Common myeloid progenitor, CD34-positive (primary cell): ENCODE measurements at regions not wholly inside any gene's neighbourhood (a gene's known extent, or its start where the extent isn't known, plus 50 kb on each side); places are given as distances from the start of the nearest gene placed in this dataset.

Source experiments
- CTCF ChIA-PET: fragments of 350-600 bp; sonication (Branson Sonifier 250); formaldehyde crosslinking; loops from one replicate; lab custom pipeline; 2021; ENCODE audit warnings: antibody characterized with exemption; lab: Charles Lee
- POLR2A ChIA-PET: fragments of 350-600 bp; sonication (Branson Sonifier 250); formaldehyde crosslinking; loops from one replicate; lab custom pipeline; 2021; ENCODE audit warnings: antibody characterized with exemption; lab: Charles Lee
- DNase-seq, 3 donors: peaks; one replicate each; pipeline versions ENCODE4 v3.0.0 to v3.0.0-alpha.2; 2013
- H3K27ac ChIP-seq, 2 experiments: 1 replicate in 1 of 2; 2 replicates in 1 of 2; pipeline ENCODE4 v1.7.0; 2013; ENCODE audit warnings: inconsistent platforms in 2 of 2, low read length in 2 of 2, mild to moderate bottlenecking in 2 of 2, low read depth in 1 of 2, moderate library complexity in 1 of 2; ENCODE audit not compliant: severe bottlenecking in 2 of 2, insufficient read depth in 1 of 2, poor library complexity in 1 of 2
- H3K27me3 ChIP-seq, 5 experiments: replicated peaks in 2 of 5; 1 replicate in 3 of 5; 2 replicates in 2 of 5; pipeline versions ENCODE4 v1.6.1 to v1.7.0; 2013; ENCODE audit warnings: low read length in 4 of 5, mild to moderate bottlenecking in 2 of 5, moderate library complexity in 2 of 5, inconsistent platforms in 1 of 5; ENCODE audit not compliant: insufficient read depth in 5 of 5, control insufficient read depth in 4 of 5
- H3K36me3 ChIP-seq, 4 experiments: 1 replicate in 2 of 4; 2 replicates in 2 of 4; pipeline versions ENCODE4 v1.6.1 to v1.7.0; 2013; ENCODE audit warnings: low read length in 3 of 4, control low read depth in 1 of 4, mild to moderate bottlenecking in 1 of 4; ENCODE audit not compliant: control insufficient read depth in 4 of 4, insufficient read depth in 4 of 4
- H3K4me1 ChIP-seq, 4 experiments: 1 replicate in 3 of 4; 2 replicates in 1 of 4; pipeline versions ENCODE4 v1.6.1 to v1.7.1; 2013; ENCODE audit warnings: low read length in 3 of 4, mild to moderate bottlenecking in 3 of 4, control low read depth in 1 of 4, inconsistent platforms in 1 of 4, moderate library complexity in 1 of 4; ENCODE audit not compliant: control insufficient read depth in 4 of 4, insufficient read depth in 4 of 4; ENCODE audit errors: control extremely low read depth in 1 of 4
- H3K4me3 ChIP-seq, 7 experiments: 1 replicate in 4 of 7; 2 replicates in 3 of 7; pipeline versions ENCODE4 v1.5.1 to v1.7.0; 2013; ENCODE audit warnings: mild to moderate bottlenecking in 7 of 7, low read length in 6 of 7, moderate library complexity in 6 of 7, inconsistent platforms in 2 of 7, low read depth in 2 of 7, control low read depth in 1 of 7; ENCODE audit not compliant: insufficient read depth in 4 of 7, control insufficient read depth in 1 of 7; ENCODE audit errors: extremely low read depth in 1 of 7
- H3K9me3 ChIP-seq, 5 experiments: 1 replicate in 4 of 5; 2 replicates in 1 of 5; pipeline versions ENCODE4 v1.6.1 to v1.7.1; 2013; ENCODE audit warnings: low read length in 4 of 5, mild to moderate bottlenecking in 2 of 5, inconsistent platforms in 1 of 5, low read depth in 1 of 5, moderate library complexity in 1 of 5; ENCODE audit not compliant: control insufficient read depth in 4 of 5, insufficient read depth in 2 of 5; ENCODE audit errors: control extremely low read depth in 1 of 5
- WGBS: methylation state at CpG from one replicate; pipeline ENCODE4 v1.1.5; 2013; ENCODE audit not compliant: insufficient coverage; 5-methylcytosine and 5-hydroxymethylcytosine counted together

DNA sequence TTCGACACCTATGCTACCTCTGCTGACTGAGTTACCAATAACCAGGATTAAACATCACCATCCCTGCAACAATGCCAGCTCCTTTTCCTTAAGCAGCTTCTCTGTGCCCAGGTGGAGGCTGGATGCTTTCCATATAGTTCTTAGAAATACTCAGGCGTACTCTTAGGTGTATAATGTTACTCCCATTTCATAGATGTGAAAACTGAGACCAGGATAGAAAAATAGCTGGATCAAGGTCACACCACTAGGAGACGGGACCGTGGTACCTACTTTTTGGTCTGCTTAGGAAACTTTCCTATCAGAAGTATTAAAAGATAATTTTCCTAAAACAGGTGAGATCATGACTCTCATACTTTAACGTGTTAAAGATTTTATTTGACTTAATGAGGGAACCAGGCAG is 141.7 kb upstream of the RPL38 start:
- H3K4me1 ChIP-seq = no peaks in the 10 kb centered on the region
- CTCF ChIA-PET = no interaction called here

DNA sequence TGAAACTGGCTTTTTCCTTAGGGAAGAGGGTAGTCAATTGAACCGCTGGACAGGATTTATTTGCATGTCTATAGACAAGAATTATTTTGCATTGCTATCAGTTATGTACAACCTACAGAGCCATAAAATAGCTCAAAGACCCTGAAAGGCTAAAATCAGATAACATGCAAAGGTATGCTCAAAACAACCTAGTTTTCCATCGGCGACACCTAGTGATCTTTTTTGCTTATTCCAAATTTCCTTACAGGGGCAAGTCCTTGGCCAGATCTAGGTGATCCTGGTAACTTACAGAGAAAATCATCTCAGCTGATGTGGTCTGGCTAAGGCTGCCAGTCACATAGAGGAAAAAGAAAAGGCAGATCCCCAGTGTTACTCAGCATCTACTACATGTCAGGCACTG is 141.2 kb upstream of the RPL38 start:
- Histone ChIP-seq H3K4me1 (no peaks in the 10 kb centered on the region), H3K27ac (no peak overlapping the region), H3K9me3 (peaks cover 0 to 1% (median 0%) of the 10 kb centered on the region in 5 experiments), H3K27me3 (peaks cover 0 to 35% (median 20%) of the 10 kb centered on the region in 5 experiments), H3K4me3 (no peak overlapping the region), H3K36me3 (no peaks in the 10 kb centered on the region)
- WGBS = 67% methylated on average over 2 of the region's 3 CpGs
- CTCF ChIA-PET = no interaction called here
- POLR2A ChIA-PET = no interaction called here
- DNase-seq = no peak

More for the DNA sequence above, 141.7 kb upstream of the RPL38 start:
- Histone ChIP-seq H3K36me3 (no peaks in the 10 kb centered on the region), H3K27me3 (peaks cover 0 to 35% (median 20%) of the 10 kb centered on the region in 5 experiments), H3K27ac (no peak overlapping the region), H3K4me3 (no peak overlapping the region), H3K9me3 (peaks cover 0 to 6% (median 0%) of the 10 kb centered on the region in 5 experiments)
- WGBS = 93% methylated on average over 2 of the region's 5 CpGs
- POLR2A ChIA-PET = no interaction called here
- DNase-seq = no peak

GRCh38 chr17:74063439-74063838 is 140.0 kb upstream of the RPL38 start:
- no peak overlapping the region for H3K4me3 ChIP-seq
- H3K36me3 ChIP-seq = no peaks in the 10 kb centered on the region
- peaks cover 0 to 30% (median 17%) of the 10 kb centered on the region in 5 experiments for H3K27me3 ChIP-seq
- H3K4me1 ChIP-seq = no peaks in the 10 kb centered on the region
- no peak overlapping the region for H3K27ac ChIP-seq
- DNase-seq = no peak
- ChIA-PET CTCF (interaction anchor here (1.0 kb wide), 1 partner anchor 27 kb away, joined by 3 read pairs; no protein-coding TSS in a partner anchor), POLR2A (no interaction called here)
- 82% methylated on average over 10 of the region's 10 CpGs for whole genome bisulfite sequencing
- H3K9me3 ChIP-seq = no peaks in the 10 kb centered on the region

DNA sequence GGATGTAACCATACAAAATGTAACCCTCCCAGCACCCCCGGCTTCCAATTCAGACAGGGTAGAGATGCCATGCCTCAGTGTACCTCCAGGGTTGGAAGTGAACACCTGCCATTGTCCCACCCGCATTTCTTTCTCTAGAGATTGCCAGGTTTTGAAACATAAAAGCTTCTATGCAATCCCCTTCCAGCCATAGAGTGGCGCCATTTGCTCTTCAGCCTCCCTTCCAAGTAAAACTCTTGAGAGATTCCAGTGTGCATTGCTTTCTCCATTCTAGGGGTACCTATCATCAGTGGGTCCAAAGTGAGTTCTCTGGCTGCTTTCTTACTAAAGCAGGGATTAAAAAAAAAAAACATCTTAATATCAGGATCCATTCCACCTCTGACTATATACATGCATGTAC is 133.1 kb upstream of the RPL38 start:
- POLR2A ChIA-PET = no interaction called here
- H3K27ac ChIP-seq = no peak overlapping the region
- peaks cover 0 to 12% (median 3%) of the 10 kb centered on the region in 5 experiments for H3K9me3 ChIP-seq
- CTCF ChIA-PET = no interaction called here
- no peak for DNase-seq
- 100% methylated on average over 3 of the region's 3 CpGs for WGBS
- peaks cover 0 to 2% (median 0%) of the 10 kb centered on the region in 5 experiments for H3K27me3 ChIP-seq
- H3K4me3 ChIP-seq = no peak overlapping the region
- H3K4me1 ChIP-seq = no peaks in the 10 kb centered on the region
- no peaks in the 10 kb centered on the region for H3K36me3 ChIP-seq

GRCh38 chr17:74070998-74071679 is 132.3 kb upstream of the RPL38 start:
- Histone ChIP-seq H3K27me3 (peaks cover 0 to 2% (median 0%) of the 10 kb centered on the region in 5 experiments), H3K27ac (no peak overlapping the region), H3K4me1 (no peaks in the 10 kb centered on the region), H3K9me3 (peaks cover 0 to 13% (median 3%) of the 10 kb centered on the region in 5 experiments), H3K36me3 (no peaks in the 10 kb centered on the region), H3K4me3 (no peak overlapping the region)
- WGBS = 94% methylated on average over 11 of the region's 12 CpGs
- DNase-seq = no peak
- ChIA-PET POLR2A (no interaction called here), CTCF (no interaction called here)

GRCh38 chr17:74072340-74072739 is 131.1 kb upstream of the RPL38 start:
- H3K4me1 ChIP-seq = no peaks in the 10 kb centered on the region

GRCh38 chr17:74076446-74076845 is 127.0 kb upstream of the RPL38 start:
- Histone ChIP-seq H3K36me3 (no peaks in the 10 kb centered on the region), H3K9me3 (peaks cover 0 to 12% (median 3%) of the 10 kb centered on the region in 5 experiments), H3K27me3 (peaks cover 0 to 28% (median 0%) of the 10 kb centered on the region in 5 experiments), H3K27ac (no peak overlapping the region), H3K4me3 (no peak overlapping the region), H3K4me1 (no peaks in the 10 kb centered on the region)
- POLR2A ChIA-PET = no interaction called here
- no peak for DNase-seq
- 100% methylated on average over 1 of the region's 1 CpG for WGBS
- CTCF ChIA-PET = no interaction called here

More at GRCh38 chr17:74072340-74072739, 131.1 kb upstream of the RPL38 start:
- CTCF ChIA-PET = no interaction called here
- DNase-seq = no peak
- Histone ChIP-seq H3K27me3 (peaks cover 0 to 2% (median 0%) of the 10 kb centered on the region in 5 experiments), H3K27ac (no peak overlapping the region), H3K36me3 (no peaks in the 10 kb centered on the region), H3K4me3 (no peak overlapping the region), H3K9me3 (peaks cover 0 to 16% (median 3%) of the 10 kb centered on the region in 5 experiments)
- WGBS = no CpG with 5 or more reads among the region's 4 CpGs
- POLR2A ChIA-PET = no interaction called here
